ENCODE measurements at regions not wholly inside any gene's neighbourhood (a gene's known extent, or its start where the extent isn't known, plus 50 kb on each side); places are given as distances from the start of the nearest gene placed in this dataset.

GRCh38 chr9:18240213-18240612 is 233.7 kb upstream of the ADAMTSL1 start:
- H3K4me1 ChIP-seq: no peaks in the 10 kb centered on the region
- intact Hi-C loops (cut with DNase I): no loop called here
- DNase-seq (no peak), ATAC-seq (no peak)
- H3K9me3 ChIP-seq: no peaks in the 10 kb centered on the region
- no peaks in the 10 kb centered on the region for H3K36me3 ChIP-seq
- no peak for TF ChIP-seq CTCF (IDR thresholded peaks at IDR 0.05)
- H3K27ac ChIP-seq: no peak overlapping the region
- no peaks in the 10 kb centered on the region for H3K27me3 ChIP-seq
- no peak overlapping the region for H3K4me3 ChIP-seq

- TF ChIP-seq CTCF (IDR thresholded peaks at IDR 0.05): no peak
- no peaks in the 10 kb centered on the region for H3K9me3 ChIP-seq
- intact Hi-C loops (cut with DNase I): no loop called here
- H3K27me3 ChIP-seq: peaks cover 3% of the 10 kb centered on the region
- H3K36me3 ChIP-seq: no peaks in the 10 kb centered on the region
- no peaks in the 10 kb centered on the region for H3K4me1 ChIP-seq
- no peak overlapping the region for H3K4me3 ChIP-seq
- DNase-seq (no peak), ATAC-seq (no peak)
- H3K27ac ChIP-seq: no peak overlapping the region
Observed at GRCh38 chr9:18245911-18246310, 228.0 kb upstream of the ADAMTSL1 start.

- TF ChIP-seq CTCF (IDR thresholded peaks at IDR 0.05): no peak
- Histone ChIP-seq H3K9me3 (no peaks in the 10 kb centered on the region), H3K27ac (no peak overlapping the region), H3K4me3 (no peak overlapping the region), H3K4me1 (no peaks in the 10 kb centered on the region), H3K27me3 (peaks cover 3% of the 10 kb centered on the region), H3K36me3 (no peaks in the 10 kb centered on the region)
- DNase-seq (no peak), ATAC-seq (no peak)
- intact Hi-C loops (cut with DNase I): loop anchor here (10.0 kb wide), 1 partner anchor 775 kb away; no protein-coding TSS in a partner anchor
Observed at GRCh38 chr9:18250053-18250452, 223.9 kb upstream of the ADAMTSL1 start.

GRCh38 chr9:18253950-18254349 is 220.0 kb upstream of the ADAMTSL1 start:
- H3K36me3 ChIP-seq: no peaks in the 10 kb centered on the region
- no peaks in the 10 kb centered on the region for H3K27me3 ChIP-seq
- intact Hi-C loops (cut with DNase I): loop anchor here (10.0 kb wide), 1 partner anchor 771 kb away; no protein-coding TSS in a partner anchor
- H3K27ac ChIP-seq: no peak overlapping the region
- DNase-seq (no peak), ATAC-seq (no peak)
- H3K9me3 ChIP-seq: no peaks in the 10 kb centered on the region
- TF ChIP-seq CTCF (IDR thresholded peaks at IDR 0.05): no peak
- no peaks in the 10 kb centered on the region for H3K4me1 ChIP-seq
- no peak overlapping the region for H3K4me3 ChIP-seq

- peak; percentile 96 for TF ChIP-seq CTCF (IDR thresholded peaks at IDR 0.05)
- Histone ChIP-seq H3K27ac (no peak overlapping the region), H3K4me3 (no peak overlapping the region), H3K36me3 (no peaks in the 10 kb centered on the region), H3K27me3 (no peaks in the 10 kb centered on the region), H3K4me1 (no peaks in the 10 kb centered on the region), H3K9me3 (no peaks in the 10 kb centered on the region)
- peak; percentile 95 for ATAC-seq
- DNase-seq: peak; percentile 81
- intact Hi-C loops (cut with DNase I): loop anchor here (10.0 kb wide), 1 partner anchor 770 kb away; no protein-coding TSS in a partner anchor
Observed at GRCh38 chr9:18255158-18255629, 218.8 kb upstream of the ADAMTSL1 start.

- intact Hi-C loops (cut with DNase I): loop anchor here (10.0 kb wide), 1 partner anchor 769 kb away; no protein-coding TSS in a partner anchor
- TF ChIP-seq CTCF (IDR thresholded peaks at IDR 0.05): no peak
Observed at GRCh38 chr9:18255747-18256146, 218.2 kb upstream of the ADAMTSL1 start.

More at GRCh38 chr9:18255747-18256146, 218.2 kb upstream of the ADAMTSL1 start:
- no peak for DNase-seq
- no peaks in the 10 kb centered on the region for H3K4me1 ChIP-seq
- ATAC-seq: no peak
- H3K9me3 ChIP-seq: no peaks in the 10 kb centered on the region
- H3K27me3 ChIP-seq: no peaks in the 10 kb centered on the region
- no peaks in the 10 kb centered on the region for H3K36me3 ChIP-seq
- H3K27ac ChIP-seq: no peak overlapping the region
- H3K4me3 ChIP-seq: no peak overlapping the region
